ENCODE measurements at regions not wholly inside any gene's neighbourhood (a gene's known extent, or its start where the extent isn't known, plus 50 kb on each side); places are given as distances from the start of the nearest gene placed in this dataset.
"Not testable (repeated sequence)": the region's sequence is repeated elsewhere in the genome, so short reads cannot be mapped to it uniquely, and the experiment has no call there.

DNA sequence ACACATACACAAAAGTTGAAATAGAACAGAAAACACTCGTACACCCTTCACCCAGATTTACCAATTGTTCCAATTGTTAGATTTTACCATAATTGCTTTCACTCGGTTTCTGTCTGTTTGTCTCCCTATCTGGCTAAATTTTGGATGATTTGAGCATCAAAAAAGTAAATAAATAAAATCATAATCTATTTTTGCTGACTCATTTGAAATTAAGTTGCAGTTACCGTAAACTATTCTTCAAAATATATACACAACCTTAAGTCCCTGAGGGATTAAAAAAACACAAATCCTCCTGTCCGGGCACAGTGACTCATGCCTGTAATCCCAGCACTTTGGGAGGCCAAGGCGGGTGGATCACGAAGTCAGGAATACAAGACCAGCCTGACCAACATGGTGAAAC, 81.3 kb upstream of the SYT9 start:
- no peak overlapping the region for H3K4me3 ChIP-seq (replicated peaks; ENCODE audit: low read depth, low read length)
- TF ChIP-seq, protein P1, sequence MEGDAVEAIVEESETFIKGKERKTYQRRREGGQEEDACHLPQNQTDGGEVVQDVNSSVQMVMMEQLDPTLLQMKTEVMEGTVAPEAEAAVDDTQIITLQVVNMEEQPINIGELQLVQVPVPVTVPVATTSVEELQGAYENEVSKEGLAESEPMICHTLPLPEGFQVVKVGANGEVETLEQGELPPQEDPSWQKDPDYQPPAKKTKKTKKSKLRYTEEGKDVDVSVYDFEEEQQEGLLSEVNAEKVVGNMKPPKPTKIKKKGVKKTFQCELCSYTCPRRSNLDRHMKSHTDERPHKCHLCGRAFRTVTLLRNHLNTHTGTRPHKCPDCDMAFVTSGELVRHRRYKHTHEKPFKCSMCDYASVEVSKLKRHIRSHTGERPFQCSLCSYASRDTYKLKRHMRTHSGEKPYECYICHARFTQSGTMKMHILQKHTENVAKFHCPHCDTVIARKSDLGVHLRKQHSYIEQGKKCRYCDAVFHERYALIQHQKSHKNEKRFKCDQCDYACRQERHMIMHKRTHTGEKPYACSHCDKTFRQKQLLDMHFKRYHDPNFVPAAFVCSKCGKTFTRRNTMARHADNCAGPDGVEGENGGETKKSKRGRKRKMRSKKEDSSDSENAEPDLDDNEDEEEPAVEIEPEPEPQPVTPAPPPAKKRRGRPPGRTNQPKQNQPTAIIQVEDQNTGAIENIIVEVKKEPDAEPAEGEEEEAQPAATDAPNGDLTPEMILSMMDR (IDR thresholded peaks at IDR 0.05; ENCODE audit: low read length, missing control alignments), result no peak
- no peak for DNase-seq (ENCODE audit: low read depth)

DNA sequence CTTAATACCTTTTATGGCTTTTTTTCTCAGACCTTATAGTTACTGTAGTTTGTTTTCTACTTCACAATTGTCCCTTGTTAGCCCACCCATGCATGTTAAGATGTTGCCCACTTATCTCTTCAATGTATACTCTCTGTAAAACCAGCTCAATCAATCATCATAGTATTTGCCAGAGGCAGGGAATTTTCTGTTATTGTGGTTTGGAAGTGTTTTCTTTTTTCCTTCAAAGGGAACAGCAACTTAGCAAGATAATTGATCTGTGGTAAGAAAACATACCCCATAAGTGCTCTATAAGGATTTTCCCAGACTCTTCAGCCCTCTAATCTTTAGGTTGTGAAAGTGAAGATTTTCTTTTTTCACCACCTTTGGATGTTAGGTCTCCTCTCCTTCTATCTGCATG, 76.7 kb upstream of the SYT9 start:
- no peak for DNase-seq (ENCODE audit: low read depth)
- TF ChIP-seq, protein P1 (IDR thresholded peaks at IDR 0.05; ENCODE audit: low read length, missing control alignments), result no peak
- H3K4me3 ChIP-seq (replicated peaks; ENCODE audit: low read depth, low read length), result no peak overlapping the region

DNA sequence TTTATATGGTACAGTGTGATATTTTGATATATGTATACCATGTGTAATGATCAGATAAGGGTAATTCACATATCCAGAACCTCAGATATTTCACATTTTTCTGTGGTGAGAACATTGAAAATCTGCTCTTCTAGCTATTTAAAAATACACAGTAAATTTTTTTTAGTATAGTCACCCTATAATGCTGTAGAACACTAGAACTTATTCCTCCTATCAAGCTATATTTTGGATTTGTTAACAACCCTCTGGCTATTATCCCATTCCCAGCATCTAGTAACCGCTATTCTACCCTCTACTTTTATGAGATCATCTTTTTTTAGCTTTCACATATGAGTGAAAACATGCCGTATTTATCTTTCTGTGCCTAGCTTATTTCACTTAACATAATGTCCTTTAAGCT, 65.5 kb upstream of the SYT9 start:
- TF ChIP-seq, protein P1 (IDR thresholded peaks at IDR 0.05; ENCODE audit: low read length, missing control alignments), result no peak
- peak; percentile 4 for DNase-seq (ENCODE audit: low read depth)
- H3K4me3 ChIP-seq (replicated peaks; ENCODE audit: low read depth, low read length), result no peak overlapping the region

DNA sequence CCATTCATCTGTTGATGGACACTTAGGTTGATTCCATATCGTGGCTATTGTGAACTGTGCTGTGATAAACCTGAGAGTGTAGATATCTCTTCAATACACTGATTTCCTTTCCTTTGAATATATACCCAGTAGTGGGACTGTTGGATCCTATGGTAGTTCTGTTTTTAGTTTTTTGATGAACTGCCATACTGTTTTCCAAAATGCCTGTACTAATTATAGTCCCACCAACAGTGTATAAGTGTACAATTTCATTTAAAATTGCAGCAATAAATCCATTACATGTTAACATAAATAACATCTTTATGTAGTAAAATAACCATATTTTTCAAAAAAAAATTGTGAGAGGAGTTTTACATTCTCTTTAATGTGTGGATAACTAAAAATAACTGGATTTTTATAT, 65.0 kb upstream of the SYT9 start:
- no peak overlapping the region for H3K4me3 ChIP-seq (replicated peaks; ENCODE audit: low read depth, low read length)
- no peak for DNase-seq (ENCODE audit: low read depth)
- TF ChIP-seq, protein P1 (IDR thresholded peaks at IDR 0.05; ENCODE audit: low read length, missing control alignments), result no peak

DNA sequence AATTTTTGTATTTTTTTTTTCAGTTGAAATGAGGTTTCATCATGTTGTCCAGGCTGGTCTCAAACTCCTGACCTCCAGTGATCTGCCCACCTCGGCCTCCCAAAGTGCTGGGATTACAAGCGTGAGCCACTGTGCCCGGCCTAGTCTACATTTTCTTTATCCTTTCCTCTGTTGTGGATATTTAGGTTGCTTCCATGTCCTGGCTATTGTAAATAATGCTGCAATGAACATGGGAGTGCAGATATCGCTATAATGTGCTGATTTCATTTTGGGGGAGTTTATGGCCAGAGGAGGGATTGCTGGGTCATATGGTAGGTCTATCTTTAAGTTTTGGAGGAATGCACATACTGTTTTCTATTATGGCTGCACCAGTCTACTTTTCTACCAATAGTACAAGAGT, 58.9 kb upstream of the SYT9 start:
- H3K4me3 ChIP-seq (replicated peaks; ENCODE audit: low read depth, low read length); DNase-seq (ENCODE audit: low read depth): not testable (repeated sequence)

DNA sequence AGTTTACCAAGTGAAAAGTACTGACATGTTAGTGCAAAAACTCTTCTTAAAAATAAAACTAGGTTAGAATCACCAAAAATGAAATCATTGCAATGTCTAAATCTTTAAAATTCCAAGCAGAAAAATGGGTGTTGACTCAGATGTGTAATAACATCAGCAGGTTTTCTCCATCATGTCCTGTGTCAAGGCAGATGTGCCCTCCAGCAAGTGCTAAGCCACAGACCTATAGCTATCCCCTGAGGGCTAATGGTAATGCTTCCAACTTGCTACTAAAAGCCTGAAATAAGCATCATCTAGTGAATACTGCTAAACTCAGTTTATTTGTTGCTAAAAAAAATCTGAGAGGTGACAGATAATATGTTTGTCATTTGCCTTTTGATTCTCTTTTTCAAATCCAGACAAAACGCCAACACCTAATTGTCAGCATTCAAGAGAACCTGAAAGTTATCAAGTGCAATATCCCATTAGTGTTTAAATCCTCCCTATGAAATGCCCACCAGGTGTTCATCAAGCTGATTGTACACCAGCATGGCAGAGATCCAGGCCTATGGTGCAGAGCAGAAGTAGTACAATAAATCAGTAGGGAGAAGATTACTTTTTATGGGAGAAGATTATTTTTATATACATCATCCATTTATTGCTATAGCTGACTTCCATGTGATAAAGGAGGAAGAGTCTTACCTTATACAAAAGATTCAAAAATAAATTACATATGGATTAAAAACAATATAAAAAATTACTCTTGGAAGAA, 55.1 kb upstream of the SYT9 start:
- no peak for DNase-seq (ENCODE audit: low read depth)
- TF ChIP-seq, protein P1 (IDR thresholded peaks at IDR 0.05; ENCODE audit: low read length, missing control alignments), result no peak
- no peak overlapping the region for H3K4me3 ChIP-seq (replicated peaks; ENCODE audit: low read depth, low read length)

DNA sequence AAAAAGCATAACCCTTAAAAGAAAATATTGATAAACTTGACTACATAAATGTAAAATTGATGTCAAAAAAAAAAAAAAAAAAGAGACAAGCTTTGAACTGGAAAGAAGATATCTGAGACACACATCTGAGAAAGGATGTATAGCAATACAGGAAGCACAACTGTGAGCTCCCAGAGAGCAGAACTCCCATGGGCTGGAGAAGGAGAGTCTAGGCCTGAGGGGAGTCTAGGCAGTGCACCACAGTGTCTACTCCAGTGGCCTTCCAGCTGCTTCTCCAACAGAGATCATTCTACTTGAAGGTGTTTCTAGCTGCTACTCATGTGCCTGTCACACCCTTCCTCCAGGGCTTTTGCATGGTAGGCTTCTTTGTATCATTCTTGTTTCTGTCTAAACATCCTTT, 54.2 kb upstream of the SYT9 start:
- TF ChIP-seq, protein P1 (IDR thresholded peaks at IDR 0.05; ENCODE audit: low read length, missing control alignments), result no peak
- no peak for DNase-seq (ENCODE audit: low read depth)
- H3K4me3 ChIP-seq (replicated peaks; ENCODE audit: low read depth, low read length), result no peak overlapping the region
